ENCODE measurements at regions not wholly inside any gene's neighbourhood (a gene's known extent, or its start where the extent isn't known, plus 50 kb on each side); places are given as distances from the start of the nearest gene placed in this dataset.

DNA sequence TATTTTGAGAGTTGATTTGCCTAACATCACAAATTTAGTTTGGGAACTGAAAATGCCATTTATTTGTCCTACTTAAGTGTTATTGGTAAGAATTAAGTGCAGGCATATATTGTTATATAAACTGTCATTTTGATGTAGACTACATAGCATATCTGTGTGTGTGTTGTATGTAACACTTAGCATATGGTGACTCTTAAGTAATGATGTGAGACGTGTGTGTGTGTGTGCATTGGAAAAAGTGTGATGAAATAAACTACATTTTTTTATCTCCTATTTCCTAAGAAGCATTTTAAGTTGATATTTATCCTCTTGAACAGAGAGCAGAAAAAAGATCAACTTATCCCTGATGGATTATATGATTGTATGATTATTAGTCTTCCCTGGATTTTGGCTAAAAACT is 588.2 kb upstream of the SUCLG2 start:
- Histone ChIP-seq H3K9ac (replicated peaks; ENCODE audit: extremely low read depth, insufficient read depth, low read length) (no peak overlapping the region), H2AFZ (ENCODE audit: low read depth, low read length) (no peak overlapping the region), H3K9me3 (replicated peaks; ENCODE audit: control insufficient read depth, insufficient read depth, low read length) (no peaks in the 10 kb centered on the region), H3K4me3 (replicated peaks in 1 of 3; ENCODE audit: insufficient read depth in 1 of 3, low read depth in 1 of 3, low read length in 3 of 3) (no peak overlapping the region), H3K4me1 (ENCODE audit: control insufficient read depth, extremely low read depth, insufficient read depth, low read length) (no peaks in the 10 kb centered on the region), H3K9me1 (replicated peaks; ENCODE audit: control insufficient read depth, extremely low read depth, insufficient read depth, low read length) (no peaks in the 10 kb centered on the region), H3K27me3 (ENCODE audit: control insufficient read depth in 2 of 2, insufficient read depth in 2 of 2, low read length in 2 of 2) (no peaks in the 10 kb centered on the region), H3K4me2 (ENCODE audit: insufficient read depth, low read length) (no peak overlapping the region), H4K20me1 (replicated peaks; ENCODE audit: control insufficient read depth, extremely low read depth, insufficient read depth, low read length) (no peaks in the 10 kb centered on the region), H3K36me3 (ENCODE audit: control insufficient read depth in 2 of 2, extremely low read depth in 1 of 2, insufficient read depth in 2 of 2, low read length in 2 of 2) (no peaks in the 10 kb centered on the region), H3K27ac (ENCODE audit: insufficient read depth, low read depth, low read length) (no peak overlapping the region), H3K79me2 (ENCODE audit: control insufficient read depth, insufficient read depth, low read length) (no peaks in the 10 kb centered on the region)
- no TSS peak for BruUV-seq (replicated peaks)
- DNase-seq (ENCODE audit: low read depth, low spot score) (no peak), FAIRE-seq (no peak)
- intact Hi-C loops (cut with micrococcal nuclease) (no loop called here), dilution Hi-C loops (cut with MboI; ENCODE audit: extremely low pct_ligation_motif_present, low sequenced_read_pairs) (no loop called here)
- TF ChIP-seq POLR2A (IDR thresholded peaks at IDR 0.05; ENCODE audit: low read depth, low read length) (no peak), EZH2 (IDR thresholded peaks at IDR 0.05; ENCODE audit: borderline replicate concordance, low read depth, low read length, severe bottlenecking) (no peak), GATA2 (IDR thresholded peaks at IDR 0.05; ENCODE audit: insufficient read depth, insufficient read length, low read depth, low read length) (no peak), FOS (IDR thresholded peaks at IDR 0.05; ENCODE audit: borderline replicate concordance, insufficient read depth, low read length) (no peak), MYC (IDR thresholded peaks at IDR 0.05; ENCODE audit: low read depth, low read length) (no peak), JUN (IDR thresholded peaks at IDR 0.05; ENCODE audit: borderline replicate concordance, insufficient read depth, insufficient read length, low read depth) (no peak), POLR2AphosphoS5 (IDR thresholded peaks at IDR 0.05; ENCODE audit: insufficient read depth, low read depth, low read length) (no peak)
- TF ChIP-seq, protein P1, sequence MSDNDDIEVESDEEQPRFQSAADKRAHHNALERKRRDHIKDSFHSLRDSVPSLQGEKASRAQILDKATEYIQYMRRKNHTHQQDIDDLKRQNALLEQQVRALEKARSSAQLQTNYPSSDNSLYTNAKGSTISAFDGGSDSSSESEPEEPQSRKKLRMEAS (IDR thresholded peaks at IDR 0.05; ENCODE audit: insufficient read depth, insufficient read length) = no peak
- TF ChIP-seq, protein P2, sequence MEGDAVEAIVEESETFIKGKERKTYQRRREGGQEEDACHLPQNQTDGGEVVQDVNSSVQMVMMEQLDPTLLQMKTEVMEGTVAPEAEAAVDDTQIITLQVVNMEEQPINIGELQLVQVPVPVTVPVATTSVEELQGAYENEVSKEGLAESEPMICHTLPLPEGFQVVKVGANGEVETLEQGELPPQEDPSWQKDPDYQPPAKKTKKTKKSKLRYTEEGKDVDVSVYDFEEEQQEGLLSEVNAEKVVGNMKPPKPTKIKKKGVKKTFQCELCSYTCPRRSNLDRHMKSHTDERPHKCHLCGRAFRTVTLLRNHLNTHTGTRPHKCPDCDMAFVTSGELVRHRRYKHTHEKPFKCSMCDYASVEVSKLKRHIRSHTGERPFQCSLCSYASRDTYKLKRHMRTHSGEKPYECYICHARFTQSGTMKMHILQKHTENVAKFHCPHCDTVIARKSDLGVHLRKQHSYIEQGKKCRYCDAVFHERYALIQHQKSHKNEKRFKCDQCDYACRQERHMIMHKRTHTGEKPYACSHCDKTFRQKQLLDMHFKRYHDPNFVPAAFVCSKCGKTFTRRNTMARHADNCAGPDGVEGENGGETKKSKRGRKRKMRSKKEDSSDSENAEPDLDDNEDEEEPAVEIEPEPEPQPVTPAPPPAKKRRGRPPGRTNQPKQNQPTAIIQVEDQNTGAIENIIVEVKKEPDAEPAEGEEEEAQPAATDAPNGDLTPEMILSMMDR (IDR thresholded peaks at IDR 0.05; ENCODE audit: extremely low read depth in 1 of 2, insufficient read depth in 1 of 2, low read depth in 1 of 2, low read length in 2 of 2) = no peak
- CTCF ChIA-PET = no interaction called here
- POLR2A ChIA-PET = no interaction called here

All from endothelial cell of umbilical vein (primary cell).